ENCODE measurements at regions not wholly inside any gene's neighbourhood (a gene's known extent, or its start where the extent isn't known, plus 50 kb on each side); places are given as distances from the start of the nearest gene placed in this dataset.

DNA sequence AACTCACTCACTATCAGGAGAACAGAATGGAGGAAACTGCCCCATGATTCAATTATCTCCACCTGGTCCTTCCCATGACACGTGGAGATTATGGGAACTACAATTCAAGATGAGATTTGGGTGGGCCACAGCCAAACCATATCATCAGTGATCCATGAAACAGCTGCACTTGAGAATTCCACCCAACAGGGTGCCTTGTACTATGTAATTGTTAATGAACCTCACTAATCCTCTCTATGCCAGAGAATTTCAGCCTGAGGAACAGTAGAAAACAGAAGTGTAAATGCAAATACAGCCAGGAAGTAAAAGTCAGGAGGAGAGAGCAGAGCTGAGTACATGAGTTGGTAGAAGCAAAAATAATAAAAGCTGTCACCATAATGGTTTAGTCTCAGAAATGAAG, 261.4 kb downstream of the EPHA4 start:
- no peak for DNase-seq (ENCODE audit: low read depth)
- TF ChIP-seq, protein P1, sequence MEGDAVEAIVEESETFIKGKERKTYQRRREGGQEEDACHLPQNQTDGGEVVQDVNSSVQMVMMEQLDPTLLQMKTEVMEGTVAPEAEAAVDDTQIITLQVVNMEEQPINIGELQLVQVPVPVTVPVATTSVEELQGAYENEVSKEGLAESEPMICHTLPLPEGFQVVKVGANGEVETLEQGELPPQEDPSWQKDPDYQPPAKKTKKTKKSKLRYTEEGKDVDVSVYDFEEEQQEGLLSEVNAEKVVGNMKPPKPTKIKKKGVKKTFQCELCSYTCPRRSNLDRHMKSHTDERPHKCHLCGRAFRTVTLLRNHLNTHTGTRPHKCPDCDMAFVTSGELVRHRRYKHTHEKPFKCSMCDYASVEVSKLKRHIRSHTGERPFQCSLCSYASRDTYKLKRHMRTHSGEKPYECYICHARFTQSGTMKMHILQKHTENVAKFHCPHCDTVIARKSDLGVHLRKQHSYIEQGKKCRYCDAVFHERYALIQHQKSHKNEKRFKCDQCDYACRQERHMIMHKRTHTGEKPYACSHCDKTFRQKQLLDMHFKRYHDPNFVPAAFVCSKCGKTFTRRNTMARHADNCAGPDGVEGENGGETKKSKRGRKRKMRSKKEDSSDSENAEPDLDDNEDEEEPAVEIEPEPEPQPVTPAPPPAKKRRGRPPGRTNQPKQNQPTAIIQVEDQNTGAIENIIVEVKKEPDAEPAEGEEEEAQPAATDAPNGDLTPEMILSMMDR (IDR thresholded peaks at IDR 0.05; ENCODE audit: control insufficient read depth, extremely low read depth, insufficient read depth), result no peak
- H3K4me3 ChIP-seq (ENCODE audit: low read depth, low read length), result no peak overlapping the region

DNA sequence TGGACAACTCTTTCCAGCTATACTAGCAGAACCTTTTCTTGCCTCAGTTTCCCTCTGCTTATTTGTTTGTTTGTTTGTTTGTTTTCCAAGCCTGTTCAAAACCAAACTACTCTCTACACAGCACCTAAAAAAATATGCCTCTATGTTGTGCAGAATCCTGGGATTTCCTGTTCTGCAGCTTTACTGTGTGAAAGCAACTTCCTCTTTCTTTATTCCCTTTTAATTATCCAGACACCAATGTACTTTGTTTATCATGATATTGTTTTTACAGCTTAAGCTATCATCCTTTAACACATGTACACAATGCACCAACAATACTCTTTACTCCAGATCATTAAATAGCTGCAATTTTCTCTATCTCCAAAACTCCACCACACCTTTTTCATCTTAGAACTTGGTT, 259.5 kb downstream of the EPHA4 start:
- H3K4me3 ChIP-seq (ENCODE audit: low read depth, low read length), result no peak overlapping the region
- no peak for DNase-seq (ENCODE audit: low read depth)
- TF ChIP-seq, protein P1 (IDR thresholded peaks at IDR 0.05; ENCODE audit: control insufficient read depth, extremely low read depth, insufficient read depth), result no peak

DNA sequence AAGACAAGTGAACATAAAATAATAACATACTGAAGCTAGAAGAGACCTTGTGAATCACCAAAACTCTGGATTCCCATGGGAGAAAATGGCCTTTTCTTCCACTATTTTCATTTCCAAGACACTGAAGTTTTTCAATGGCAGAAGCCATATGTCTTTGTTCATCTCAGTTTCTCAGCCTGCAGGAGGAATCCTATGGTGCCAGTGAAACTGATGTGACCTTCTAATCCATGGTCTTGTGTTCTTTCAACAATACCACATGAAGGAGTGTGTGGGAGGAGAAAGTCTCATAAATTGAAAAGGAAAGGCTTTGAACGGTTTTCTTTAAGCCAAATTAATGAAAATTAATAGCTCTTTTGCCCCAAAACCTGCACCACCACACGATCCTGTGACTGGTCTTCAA, 257.3 kb downstream of the EPHA4 start:
- TF ChIP-seq, protein P1 (IDR thresholded peaks at IDR 0.05; ENCODE audit: control insufficient read depth, extremely low read depth, insufficient read depth), result no peak
- no peak for DNase-seq (ENCODE audit: low read depth)

DNA sequence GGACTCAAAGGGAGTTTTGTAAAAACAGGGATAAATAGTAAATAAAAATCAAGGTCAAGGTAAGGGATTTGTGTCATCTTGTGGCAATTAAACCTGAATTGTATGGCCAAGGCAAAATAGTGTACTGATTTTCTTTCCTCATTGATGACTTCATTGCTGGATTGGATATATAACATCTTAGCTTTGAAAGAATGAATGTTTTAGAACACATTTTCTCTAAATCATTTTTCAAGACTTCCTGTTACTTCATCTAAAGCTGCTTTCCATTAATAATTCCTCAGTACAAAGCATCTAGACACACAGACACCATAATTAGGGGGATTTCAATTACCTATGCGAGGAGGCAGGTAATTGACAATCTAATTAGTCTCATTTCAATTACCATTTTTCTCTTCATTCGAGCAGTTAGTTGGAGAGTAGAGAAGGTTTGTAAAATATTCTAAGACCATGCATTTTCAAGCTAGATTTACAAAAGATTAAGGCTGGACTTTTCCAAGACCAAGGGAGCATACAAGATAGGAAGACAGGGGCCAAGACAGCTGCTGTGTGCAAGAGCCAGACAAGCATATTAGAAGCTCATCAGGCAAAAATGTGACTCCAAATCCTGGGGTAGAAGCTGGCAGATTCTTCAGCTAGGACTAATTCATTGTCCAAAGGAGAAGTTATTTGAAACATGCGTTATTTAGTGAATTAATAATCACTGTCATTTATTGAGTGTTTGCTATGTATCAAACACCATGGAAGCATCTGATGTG, 253.6 kb downstream of the EPHA4 start:
- H3K4me3 ChIP-seq (ENCODE audit: low read depth, low read length), result no peak overlapping the region
- no peak for DNase-seq (ENCODE audit: low read depth)
- TF ChIP-seq, protein P1 (IDR thresholded peaks at IDR 0.05; ENCODE audit: control insufficient read depth, extremely low read depth, insufficient read depth), result no peak

More for the DNA sequence above, 257.3 kb downstream of the EPHA4 start:
- H3K4me3 ChIP-seq (ENCODE audit: low read depth, low read length), result no peak overlapping the region

DNA sequence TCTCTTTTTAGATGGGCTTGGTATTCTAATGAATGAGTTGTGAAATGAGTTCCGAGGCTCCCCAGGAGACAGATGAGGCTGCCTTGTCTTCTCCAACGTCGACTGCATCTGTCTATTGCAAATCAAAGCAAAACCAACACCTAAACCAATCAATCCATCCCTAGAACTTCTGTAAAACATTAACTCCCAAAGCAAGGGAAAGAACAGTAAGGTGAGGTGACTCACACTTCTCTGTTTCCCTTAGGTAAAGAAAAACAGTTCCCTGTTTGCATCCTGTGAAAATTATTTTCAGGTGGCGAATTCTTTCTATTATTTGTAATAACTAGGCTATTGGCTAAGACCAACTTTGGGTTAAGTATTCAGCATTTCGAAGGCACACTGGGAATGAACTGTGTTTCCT, 249.4 kb downstream of the EPHA4 start:
- TF ChIP-seq, protein P1 (IDR thresholded peaks at IDR 0.05; ENCODE audit: control insufficient read depth, extremely low read depth, insufficient read depth), result no peak
- no peak overlapping the region for H3K4me3 ChIP-seq (ENCODE audit: low read depth, low read length)
- no peak for DNase-seq (ENCODE audit: low read depth)

DNA sequence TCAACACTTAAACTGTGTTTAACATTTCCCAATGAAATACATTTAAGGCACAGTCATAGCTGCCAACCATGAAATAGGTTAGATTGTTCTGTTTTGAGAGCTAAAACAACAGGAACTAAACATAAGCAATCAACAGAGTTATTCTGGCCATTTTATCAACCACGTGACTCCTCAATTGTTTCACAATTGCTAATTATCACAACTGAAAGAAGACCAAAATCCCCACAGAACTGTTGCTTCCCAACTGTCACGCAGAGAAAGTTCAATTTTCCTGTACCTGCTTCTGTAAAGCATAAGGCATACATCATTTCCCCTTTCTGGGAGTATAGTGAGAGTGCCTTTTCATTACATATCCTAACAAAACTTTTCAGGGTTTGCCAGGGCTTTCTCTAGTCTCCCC, 248.6 kb downstream of the EPHA4 start:
- no peak for DNase-seq (ENCODE audit: low read depth)
- TF ChIP-seq, protein P1 (IDR thresholded peaks at IDR 0.05; ENCODE audit: control insufficient read depth, extremely low read depth, insufficient read depth), result no peak

DNA sequence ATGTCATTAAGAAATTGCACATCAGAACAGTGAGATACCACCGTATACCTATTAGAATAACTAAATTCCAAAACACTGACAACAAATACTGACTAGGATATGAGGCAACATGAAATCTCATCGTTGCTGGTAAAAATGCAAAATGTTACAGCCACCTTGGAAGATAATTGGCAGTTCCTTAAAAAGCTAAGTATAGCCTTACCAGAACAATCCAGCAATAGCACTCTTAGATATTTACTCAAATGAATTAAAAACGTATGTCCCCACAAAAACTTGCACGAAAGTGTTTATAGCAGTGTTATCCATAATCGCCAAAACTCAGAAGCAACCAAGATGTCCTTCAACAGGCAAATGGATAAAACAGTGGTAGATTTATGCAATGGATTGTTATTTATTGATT, 241.7 kb downstream of the EPHA4 start:
- no peak for DNase-seq (ENCODE audit: low read depth)
- TF ChIP-seq, protein P1 (IDR thresholded peaks at IDR 0.05; ENCODE audit: control insufficient read depth, extremely low read depth, insufficient read depth), result no peak
- H3K4me3 ChIP-seq (ENCODE audit: low read depth, low read length), result no peak overlapping the region

More for the DNA sequence above, 248.6 kb downstream of the EPHA4 start:
- no peak overlapping the region for H3K4me3 ChIP-seq (ENCODE audit: low read depth, low read length)

Measured in LNCaP clone FGC (cell line).